Heart right ventricle (tissue), 16 donors: ENCODE measurements at regions not wholly inside any gene's neighbourhood (a gene's known extent, or its start where the extent isn't known, plus 50 kb on each side); places are given as distances from the start of the nearest gene placed in this dataset.

Experiments
- ATAC-seq, 8 donors: fragments of 200-7000 bp; cut with Tn5 transposase; one replicate each; pipeline ENCODE4 v1.9.1; 2020; ENCODE audit warnings: mild to moderate bottlenecking in 8 of 8, moderate library complexity in 8 of 8, moderate number of reproducible peaks in 1 of 8
- DNase-seq, 2 donors: peaks; one replicate each; pipeline ENCODE4 v3.0.0-alpha.2; 2020
- H3K27ac ChIP-seq, 10 donors: fragments of 200-600 bp; sonication (generic) in 2 of 10; one replicate each; pipeline versions ENCODE4 v1.5.0 to v1.8.0; 2020 to 2022; ENCODE audit warnings: mild to moderate bottlenecking in 3 of 10
- H3K27me3 ChIP-seq, 7 donors: fragments of 200-600 bp; one replicate each; pipeline ENCODE4 v1.8.0; 2021 to 2022; ENCODE audit warnings: mild to moderate bottlenecking in 2 of 7
- H3K36me3 ChIP-seq, 9 donors: fragments of 200-600 bp; sonication (generic) in 1 of 9; one replicate each; pipeline versions ENCODE4 v1.5.0 to v1.8.0; 2020 to 2022; ENCODE audit warnings: mild to moderate bottlenecking in 2 of 9
- H3K4me1 ChIP-seq, 9 donors: fragments of 200-600 bp; sonication (generic) in 1 of 9; one replicate each; pipeline versions ENCODE4 v1.5.0 to v1.8.0; 2020 to 2022; ENCODE audit warnings: mild to moderate bottlenecking in 4 of 9
- H3K4me3 ChIP-seq, 10 donors: fragments of 200-600 bp; sonication (generic) in 2 of 10; one replicate each; pipeline versions ENCODE4 v1.5.0 to v1.8.0; 2020 to 2022; ENCODE audit warnings: mild to moderate bottlenecking in 7 of 10, moderate library complexity in 2 of 10
- H3K9me3 ChIP-seq, 11 donors: fragments of 200-600 bp in 10 of 11; sonication (generic) in 2 of 11; one replicate each; pipeline versions ENCODE4 v1.5.0 to v1.8.0; 2013 to 2022; ENCODE audit warnings: mild to moderate bottlenecking in 2 of 11, control low read depth in 1 of 11, moderate library complexity in 1 of 11
- CTCF ChIP-seq, 9 donors: fragments of 200-600 bp; sonication (generic) in 2 of 9; IDR thresholded peaks; one replicate each; pipeline versions ENCODE4 v1.5.0 to v1.8.0; 2021 to 2022; ENCODE audit warnings: antibody characterized with exemption in 9 of 9, mild to moderate bottlenecking in 5 of 9, moderate library complexity in 1 of 9
- WGBS, 2 donors: extraction: QIAGEN DNeasy Blood & Tissue Kit; methylation state at CpG; one replicate each; pipeline ENCODE4 v1.1.7; 2013; ENCODE audit warnings: inconsistent platforms in 1 of 2; 5-methylcytosine and 5-hydroxymethylcytosine counted together
- intact Hi-C, 10 donors: fragments of 100-400 bp; cut with DNase I; formaldehyde crosslinking; loops; one replicate each; pipeline versions ENCODE4 v1.11.1 to v1.14.2; 2022
- donor health status: Arrhythmogenic right ventricular cardiomyopathy.
- donor health status: ischemic (EF 13 %, LVEDD 7.1; RV severe dilation, severe dysfunction).
- donor health status: healthy with polysubstance abuse.
- donor health status: DM: no; HTN: yes; CAD: no.
- donor health status: DM: no; HTN: no; CAD: no.
- donor health status: ischemic (EF 25% LVEDD 6.9; RV normal size, moderate dysfunction).
- donor health status: ischemic (EF 25% LVEDD 5.7; RV mildly dilated, moderate dysfunction).
- donor health status: healthy.
- donor health status: DM: yes; HTN: yes; CAD: no.
- donor health status: Ischemic cardiomyopathy.
- donor health status: ischemic (EF 35%, LVEDD 5.7; RV mildly dilated, moderate dysfunction).
- donor health status: nonischemic (EF 11% LVEDD 7.7; RV severe dilation, severe dysfunction).
- donor health status: DM: yes; HTN: yes; CAD: no.
- donor health status: PGD.
- donor health status: ischemic (EF 29% LVEDD 5.4; RV normal size, mild dysfunction).
- donor health status: nonischemic (EF 23%, LVEDD 6.1; RV moderate dilation, normal function).

- ATAC-seq: peak in 1 of 8 donors; percentile 43
- DNase-seq: no peak
- no peaks in the 10 kb centered on the region for H3K36me3 ChIP-seq
- intact Hi-C loops: loop anchor here in 2 of 10 donors (1.0 to 10.0 kb wide), 2 partner anchors 26 to 51 kb away; no protein-coding TSS in a partner anchor
- peak overlapping the region in 6 of 10 donors; percentile 13 to 51 (median 32) for H3K27ac ChIP-seq
- no peak overlapping the region for H3K4me3 ChIP-seq
- no peaks in the 10 kb centered on the region for H3K27me3 ChIP-seq
- H3K4me1 ChIP-seq: peaks cover 0 to 27% (median 4%) of the 10 kb centered on the region in 9 donors
- no peak for TF ChIP-seq CTCF (IDR thresholded peaks at IDR 0.05)
- H3K9me3 ChIP-seq: no peaks in the 10 kb centered on the region
- WGBS, 2 donors: 53 to 66% methylated on average over 6 of the region's 6 CpGs
These were observed 413.4 kb downstream of the BCAT1 start for GRCh38 chr12:24535334-24536069.

- intact Hi-C loops: loop anchor here in 1 of 10 donors (10.0 kb wide), 1 partner anchor 50 kb away; no protein-coding TSS in a partner anchor
- H3K36me3 ChIP-seq: no peaks in the 10 kb centered on the region
- H3K27me3 ChIP-seq: no peaks in the 10 kb centered on the region
- 47 to 60% methylated on average over 4 of the region's 4 CpGs for WGBS, 2 donors
- TF ChIP-seq CTCF (IDR thresholded peaks at IDR 0.05): peak in 1 of 9 donors; percentile 13
- no peak overlapping the region for H3K4me3 ChIP-seq
- H3K4me1 ChIP-seq: peaks cover 0 to 31% (median 4%) of the 10 kb centered on the region in 9 donors
- ATAC-seq (peak in 7 of 8 donors; percentile 55 to 85 (median 74)), DNase-seq (peak; percentile 45 to 59)
- H3K9me3 ChIP-seq: no peaks in the 10 kb centered on the region
- peak overlapping the region in 3 of 10 donors; percentile 13 to 32 (median 31) for H3K27ac ChIP-seq
These were observed 414.3 kb downstream of the BCAT1 start for GRCh38 chr12:24534622-24535021.

- Histone ChIP-seq H3K36me3 (no peaks in the 10 kb centered on the region), H3K9me3 (no peaks in the 10 kb centered on the region), H3K4me1 (peaks cover 0 to 31% (median 4%) of the 10 kb centered on the region in 9 donors), H3K4me3 (no peak overlapping the region), H3K27me3 (no peaks in the 10 kb centered on the region), H3K27ac (peak overlapping the region in 1 of 10 donors; percentile 31)
- WGBS, 2 donors: 89 to 90% methylated on average over 3 of the region's 3 CpGs
- ATAC-seq (no peak), DNase-seq (no peak)
- intact Hi-C loops: loop anchor here in 1 of 10 donors (10.0 kb wide), 1 partner anchor 49 kb away; no protein-coding TSS in a partner anchor
- TF ChIP-seq CTCF (IDR thresholded peaks at IDR 0.05): no peak
These were observed 415.1 kb downstream of the BCAT1 start for GRCh38 chr12:24533716-24534352.

- Histone ChIP-seq H3K27ac (peak overlapping the region in 1 of 10 donors; percentile 16), H3K9me3 (no peaks in the 10 kb centered on the region), H3K4me3 (no peak overlapping the region), H3K27me3 (no peaks in the 10 kb centered on the region), H3K36me3 (no peaks in the 10 kb centered on the region), H3K4me1 (peaks cover 0 to 19% (median 0%) of the 10 kb centered on the region in 9 donors)
- ATAC-seq (peak in 3 of 8 donors; percentile 13 to 56 (median 47)), DNase-seq (no peak)
- intact Hi-C loops: loop anchor here in 1 of 10 donors (10.0 kb wide), 1 partner anchor 46 kb away; no protein-coding TSS in a partner anchor
- TF ChIP-seq CTCF (IDR thresholded peaks at IDR 0.05): no peak
- WGBS, 2 donors: 66 to 70% methylated on average over 2 of the region's 2 CpGs
These were observed 418.2 kb downstream of the BCAT1 start for GRCh38 chr12:24530689-24531088.
